Transverse colon (tissue), 4 donors: ENCODE measurements at regions not wholly inside any gene's neighbourhood (a gene's known extent, or its start where the extent isn't known, plus 50 kb on each side); places are given as distances from the start of the nearest gene placed in this dataset.

ENCODE experiments used
- CTCF ChIP-seq, 5 experiments: fragments of 200-600 bp in 3 of 5; fragments of 450-650 bp in 2 of 5; sonication (generic) in 3 of 5; IDR thresholded peaks; 1 replicate in 2 of 5; 2 replicates in 3 of 5; pipeline ENCODE4 v1.5.1; 2016 to 2017; ENCODE audit warnings: antibody characterized with exemption in 5 of 5, inconsistent platforms in 3 of 5, mild to moderate bottlenecking in 2 of 5, moderate library complexity in 1 of 5
- POLR2A ChIP-seq: fragments of 450-650 bp; IDR thresholded peaks from one replicate; pipeline ENCODE4 v1.6.1; 2016; ENCODE audit warnings: antibody characterized with exemption, mild to moderate bottlenecking, moderate library complexity
- POLR2AphosphoS5 ChIP-seq, 3 donors: sonication (generic); formaldehyde crosslinking; IDR thresholded peaks; one replicate each; pipeline ENCODE4 v1.6.1; 2016; ENCODE audit warnings: antibody characterized with exemption in 3 of 3

DNA sequence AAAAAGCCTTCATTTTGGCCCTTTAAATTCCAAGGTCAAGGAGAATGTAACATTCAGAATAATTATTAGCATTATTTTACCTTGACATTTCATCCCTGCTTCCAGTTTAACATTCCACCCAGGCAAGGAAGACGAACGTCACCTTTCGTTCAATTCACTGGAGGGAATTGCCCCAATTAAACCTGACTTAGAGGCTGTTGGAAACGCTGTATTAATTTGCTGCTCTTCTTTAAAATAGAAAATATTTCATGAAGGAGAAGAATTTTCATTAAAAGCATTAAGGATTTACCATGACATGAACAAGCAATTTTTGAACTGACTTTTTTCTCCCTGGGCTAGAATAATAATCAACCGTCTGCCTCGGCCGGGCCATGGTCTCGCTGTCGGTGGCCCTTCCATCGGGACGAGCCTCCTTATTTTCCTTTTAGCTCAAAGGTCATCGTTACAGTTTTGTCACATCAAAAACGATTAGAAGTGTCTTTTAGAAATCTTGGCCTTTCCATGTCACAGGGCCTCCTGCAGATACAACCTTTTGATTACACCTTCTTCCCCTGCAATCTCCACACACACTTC is 282.9 kb upstream of the SOX4 start:
- no peak for TF ChIP-seq POLR2A
- TF ChIP-seq CTCF (IDR thresholded peaks at IDR 0.05): no peak
- no peak for TF ChIP-seq POLR2AphosphoS5 (IDR thresholded peaks at IDR 0.05)
